GM23338 (cell line): ENCODE measurements at regions not wholly inside any gene's neighbourhood (a gene's known extent, or its start where the extent isn't known, plus 50 kb on each side); places are given as distances from the start of the nearest gene placed in this dataset.

Source experiments
- ATAC-seq: fragments of 200-7000 bp; cut with Tn5 transposase; 3 replicates; pipeline ENCODE4 v1.9.1; 2020
- DNase-seq: peaks from one replicate; pipeline ENCODE4 v3.0.0-alpha.2; 2015; ENCODE audit warnings: low spot score
- H2AFZ ChIP-seq: fragments of 200-600 bp; sonication (generic); 2 replicates; pipeline ENCODE4 v1.8.0; 2016; ENCODE audit warnings: antibody characterized with exemption, mild to moderate bottlenecking, moderate library complexity
- H3F3A ChIP-seq: fragments of 200-600 bp; sonication (generic); replicated peaks from 2 replicates; pipeline ENCODE4 v1.8.0; 2017; ENCODE audit warnings: antibody characterized with exemption, mixed run types, low read depth
- H3K27ac ChIP-seq: fragments of 200-600 bp; sonication (generic); 2 replicates; pipeline ENCODE4 v1.6.1; 2016; ENCODE audit warnings: low read depth
- H3K27me3 ChIP-seq: fragments of 200-600 bp; sonication (generic); 2 replicates; pipeline ENCODE4 v1.8.0; 2016; ENCODE audit warnings: mild to moderate bottlenecking, mixed run types, moderate library complexity; ENCODE audit not compliant: insufficient read depth
- H3K36me3 ChIP-seq: fragments of 200-600 bp; sonication (generic); 2 replicates; pipeline ENCODE4 v1.8.0; 2016; ENCODE audit warnings: mild to moderate bottlenecking; ENCODE audit not compliant: insufficient read depth
- H3K4me1 ChIP-seq: fragments of 200-600 bp; sonication (generic); 2 replicates; pipeline ENCODE4 v1.8.0; 2016; ENCODE audit warnings: mild to moderate bottlenecking, moderate library complexity; ENCODE audit not compliant: insufficient read depth
- H3K4me2 ChIP-seq: fragments of 200-600 bp; sonication (generic); 2 replicates; pipeline ENCODE4 v1.7.1; 2017; ENCODE audit warnings: mixed run types
- H3K4me3 ChIP-seq: fragments of 200-600 bp; sonication (generic); 2 replicates; pipeline ENCODE4 v1.6.1; 2016; ENCODE audit warnings: mixed run types
- H3K79me2 ChIP-seq: fragments of 200-600 bp; sonication (generic); replicated peaks from 2 replicates; pipeline ENCODE4 v1.8.0; 2017; ENCODE audit warnings: mild to moderate bottlenecking; ENCODE audit not compliant: insufficient read depth
- H3K9me2 ChIP-seq: fragments of 200-600 bp; sonication (generic); 2 replicates; pipeline ENCODE4 v1.8.0; 2017; ENCODE audit not compliant: insufficient read depth
- H4K20me1 ChIP-seq: fragments of 200-600 bp; sonication (generic); replicated peaks from 2 replicates; pipeline ENCODE4 v1.8.0; 2017; ENCODE audit warnings: mild to moderate bottlenecking; ENCODE audit not compliant: insufficient read depth
- H3K27ac Mint-ChIP-seq: 2 replicates; pipeline ENCODE4 v1.8.0; 2020; ENCODE audit warnings: inconsistent platforms, mild to moderate bottlenecking, moderate library complexity, mixed read lengths
- H3K27me3 Mint-ChIP-seq: 3 replicates; pipeline ENCODE4 v1.8.0; 2022; ENCODE audit warnings: low read depth, mild to moderate bottlenecking, moderate library complexity, mixed read lengths, inconsistent platforms; ENCODE audit not compliant: insufficient read depth, poor library complexity
- H3K36me3 Mint-ChIP-seq: 3 replicates; pipeline ENCODE4 v1.8.0; 2021; ENCODE audit warnings: low read depth, mild to moderate bottlenecking, inconsistent platforms, moderate library complexity, mixed read lengths
- H3K4me1 Mint-ChIP-seq: 3 replicates; pipeline ENCODE4 v1.8.0; 2020; ENCODE audit warnings: mild to moderate bottlenecking, inconsistent platforms, mixed read lengths
- H3K4me3 Mint-ChIP-seq: 3 replicates; pipeline ENCODE4 v1.8.0; 2021; ENCODE audit warnings: moderate library complexity, mild to moderate bottlenecking, inconsistent platforms, mixed read lengths
- H3K9me3 Mint-ChIP-seq: 3 replicates; pipeline ENCODE4 v1.8.0; 2020; ENCODE audit warnings: moderate library complexity, mild to moderate bottlenecking, inconsistent platforms, mixed read lengths
- CREB1 ChIP-seq: fragments of 250-450 bp; sonication (Bioruptor Pico); IDR thresholded peaks from 2 replicates; pipeline ENCODE4 v1.5.0; 2020; ENCODE audit warnings: low read depth, mild to moderate bottlenecking, moderate library complexity
- EZH2 ChIP-seq: fragments of 200-600 bp; sonication (generic); IDR thresholded peaks from one replicate; pipeline ENCODE4 v1.8.0; 2017; ENCODE audit warnings: antibody characterized with exemption, mild to moderate bottlenecking, low read depth; ENCODE audit not compliant: unreplicated experiment
- EZH2phosphoT487 ChIP-seq: fragments of 200-600 bp; sonication (generic); IDR thresholded peaks from one replicate; pipeline ENCODE4 v1.8.1; 2018; ENCODE audit warnings: antibody characterized with exemption; ENCODE audit not compliant: unreplicated experiment
- JUNB ChIP-seq: IDR thresholded peaks from one replicate; pipeline ENCODE4 v1.6.1; 2016; ENCODE audit warnings: antibody characterized with exemption; ENCODE audit not compliant: unreplicated experiment
- NANOG ChIP-seq: IDR thresholded peaks from 2 replicates; pipeline ENCODE4 v1.6.1; 2016; ENCODE audit warnings: antibody characterized with exemption, borderline replicate concordance
- POLR2AphosphoS5 ChIP-seq: IDR thresholded peaks from 2 replicates; pipeline ENCODE4 v1.6.1; 2016; ENCODE audit warnings: antibody characterized with exemption, low read depth
- ZNF114 ChIP-seq: fragments of 250-450 bp; sonication (Bioruptor Pico); IDR thresholded peaks from 2 replicates; pipeline ENCODE4 v1.5.0; 2020; ENCODE audit warnings: mild to moderate bottlenecking, moderate library complexity
- ZNF331 ChIP-seq: fragments of 250-450 bp; sonication (Bioruptor Pico); IDR thresholded peaks from 2 replicates; pipeline ENCODE4 v1.5.0; 2020; ENCODE audit warnings: low read depth, mild to moderate bottlenecking, moderate library complexity
- TF ChIP-seq, protein P1 (sequence below): IDR thresholded peaks from one replicate; pipeline ENCODE4 v1.6.1; 2018; ENCODE audit warnings: antibody characterized with exemption; ENCODE audit not compliant: unreplicated experiment

DNA sequence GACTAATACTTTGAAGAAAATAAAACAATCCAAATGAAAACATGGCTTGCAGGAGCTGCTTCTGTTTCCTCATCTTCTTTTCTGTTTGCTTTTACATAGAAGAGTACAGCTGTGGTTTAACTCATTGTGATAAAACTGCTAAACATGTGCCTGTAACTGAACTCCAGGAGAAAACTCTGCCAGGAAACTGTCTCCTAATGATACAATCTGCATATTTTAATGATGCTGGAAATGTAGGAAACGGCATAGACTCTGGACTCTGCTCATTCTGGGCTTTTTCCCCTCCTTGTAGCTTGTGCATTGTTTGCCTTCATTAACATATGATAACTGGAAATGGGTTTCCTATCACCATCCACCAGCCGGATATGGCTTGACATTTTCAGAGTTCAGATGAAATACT lies 813.3 kb upstream of the WWC1 start:
- no peaks in the 10 kb centered on the region for H3K27me3 ChIP-seq
- H3K79me2 ChIP-seq, result no peaks in the 10 kb centered on the region
- no peak overlapping the region for H3K4me2 ChIP-seq
- no peaks in the 10 kb centered on the region for H3K4me1 ChIP-seq
- Mint-ChIP-seq H3K4me1 (peaks cover 10% of the 10 kb centered on the region; the same call in 2 of the 3 replicates), H3K27ac (no peak overlapping the region), H3K9me3 (no peaks in the 10 kb centered on the region), H3K4me3 (no peak overlapping the region), H3K36me3 (no peaks in the 10 kb centered on the region), H3K27me3 (peaks cover 2% of the 10 kb centered on the region)
- H3K27ac ChIP-seq, result no peak overlapping the region
- H3K4me3 ChIP-seq, result no peak overlapping the region
- H3F3A ChIP-seq, result no peaks in the 10 kb centered on the region
- H3K36me3 ChIP-seq, result no peaks in the 10 kb centered on the region
- H2AFZ ChIP-seq, result peak overlapping the region; percentile 44; the same call in 1 of the 2 replicates
- no peaks in the 10 kb centered on the region for H4K20me1 ChIP-seq
- H3K9me2 ChIP-seq, result no peaks in the 10 kb centered on the region
- no peak for DNase-seq
- no peak for ATAC-seq
- TF ChIP-seq, protein P1, sequence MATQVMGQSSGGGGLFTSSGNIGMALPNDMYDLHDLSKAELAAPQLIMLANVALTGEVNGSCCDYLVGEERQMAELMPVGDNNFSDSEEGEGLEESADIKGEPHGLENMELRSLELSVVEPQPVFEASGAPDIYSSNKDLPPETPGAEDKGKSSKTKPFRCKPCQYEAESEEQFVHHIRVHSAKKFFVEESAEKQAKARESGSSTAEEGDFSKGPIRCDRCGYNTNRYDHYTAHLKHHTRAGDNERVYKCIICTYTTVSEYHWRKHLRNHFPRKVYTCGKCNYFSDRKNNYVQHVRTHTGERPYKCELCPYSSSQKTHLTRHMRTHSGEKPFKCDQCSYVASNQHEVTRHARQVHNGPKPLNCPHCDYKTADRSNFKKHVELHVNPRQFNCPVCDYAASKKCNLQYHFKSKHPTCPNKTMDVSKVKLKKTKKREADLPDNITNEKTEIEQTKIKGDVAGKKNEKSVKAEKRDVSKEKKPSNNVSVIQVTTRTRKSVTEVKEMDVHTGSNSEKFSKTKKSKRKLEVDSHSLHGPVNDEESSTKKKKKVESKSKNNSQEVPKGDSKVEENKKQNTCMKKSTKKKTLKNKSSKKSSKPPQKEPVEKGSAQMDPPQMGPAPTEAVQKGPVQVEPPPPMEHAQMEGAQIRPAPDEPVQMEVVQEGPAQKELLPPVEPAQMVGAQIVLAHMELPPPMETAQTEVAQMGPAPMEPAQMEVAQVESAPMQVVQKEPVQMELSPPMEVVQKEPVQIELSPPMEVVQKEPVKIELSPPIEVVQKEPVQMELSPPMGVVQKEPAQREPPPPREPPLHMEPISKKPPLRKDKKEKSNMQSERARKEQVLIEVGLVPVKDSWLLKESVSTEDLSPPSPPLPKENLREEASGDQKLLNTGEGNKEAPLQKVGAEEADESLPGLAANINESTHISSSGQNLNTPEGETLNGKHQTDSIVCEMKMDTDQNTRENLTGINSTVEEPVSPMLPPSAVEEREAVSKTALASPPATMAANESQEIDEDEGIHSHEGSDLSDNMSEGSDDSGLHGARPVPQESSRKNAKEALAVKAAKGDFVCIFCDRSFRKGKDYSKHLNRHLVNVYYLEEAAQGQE, result no peak
- TF ChIP-seq EZH2 (no peak), JUNB (no peak)

DNA sequence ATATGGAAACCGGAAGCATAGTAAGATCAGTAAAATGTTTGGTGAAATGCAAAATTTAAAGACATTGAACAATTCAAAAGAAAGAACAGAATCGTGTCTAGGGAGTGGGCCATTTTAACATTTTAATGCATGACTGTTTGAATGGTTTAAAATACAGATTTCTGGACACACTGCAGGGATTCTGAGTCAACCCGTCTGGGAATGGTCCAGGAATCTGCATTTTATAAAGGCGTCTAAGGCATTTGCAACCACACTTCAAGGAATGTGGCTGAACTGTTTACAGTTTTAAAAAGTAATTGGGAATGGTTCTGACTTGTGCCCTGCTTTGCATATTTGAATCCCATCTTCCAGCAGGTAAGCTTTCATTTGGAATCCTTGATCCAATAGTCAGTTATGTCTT lies 811.7 kb upstream of the WWC1 start:
- Histone ChIP-seq H2AFZ (no peak overlapping the region), H3F3A (no peaks in the 10 kb centered on the region), H3K4me3 (no peak overlapping the region), H3K4me1 (no peaks in the 10 kb centered on the region), H3K9me2 (no peaks in the 10 kb centered on the region), H3K36me3 (no peaks in the 10 kb centered on the region), H3K79me2 (no peaks in the 10 kb centered on the region), H4K20me1 (no peaks in the 10 kb centered on the region), H3K27me3 (no peaks in the 10 kb centered on the region), H3K27ac (no peak overlapping the region), H3K4me2 (no peak overlapping the region)
- H3K4me3 Mint-ChIP-seq, result no peak overlapping the region
- no peak overlapping the region for H3K27ac Mint-ChIP-seq
- TF ChIP-seq CREB1, result no peak
- TF ChIP-seq ZNF331 (CRISPR knock-in tag), result no peak
- no peak for TF ChIP-seq NANOG
- no peak for TF ChIP-seq ZNF114 (CRISPR knock-in tag)
- TF ChIP-seq EZH2, result no peak
- H3K27me3 Mint-ChIP-seq, result peaks cover 2% of the 10 kb centered on the region
- H3K9me3 Mint-ChIP-seq, result no peaks in the 10 kb centered on the region
- DNase-seq, result no peak
- ATAC-seq, result no peak
- no peaks in the 10 kb centered on the region for H3K36me3 Mint-ChIP-seq
- H3K4me1 Mint-ChIP-seq, result peaks cover 10% of the 10 kb centered on the region; the same call in 2 of the 3 replicates

DNA sequence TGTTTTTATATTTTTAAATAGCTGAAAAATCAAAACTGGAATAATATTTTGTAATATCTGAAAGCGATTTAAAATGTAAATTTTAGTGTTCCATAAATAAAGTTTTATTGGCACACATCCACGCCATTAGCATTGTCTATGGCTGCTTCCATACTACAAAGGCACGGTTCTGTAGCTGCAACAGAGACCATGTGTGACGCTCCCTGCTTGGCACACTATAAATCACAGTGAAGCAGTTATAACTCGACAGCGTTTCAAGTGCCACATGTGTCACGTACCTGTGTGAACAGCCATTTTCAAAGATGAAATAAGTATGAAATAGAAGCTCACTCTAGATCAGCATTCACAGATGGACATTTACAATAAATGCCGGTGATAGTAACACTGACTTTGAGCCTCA lies 810.1 kb upstream of the WWC1 start:
- TF ChIP-seq EZH2phosphoT487, result no peak
- TF ChIP-seq POLR2AphosphoS5, result no peak
- H3K27ac Mint-ChIP-seq, result no peak overlapping the region
- Histone ChIP-seq H3K4me2 (no peak overlapping the region), H3K27ac (no peak overlapping the region), H3K79me2 (no peaks in the 10 kb centered on the region), H3K9me2 (no peaks in the 10 kb centered on the region), H3K36me3 (no peaks in the 10 kb centered on the region), H3K4me3 (no peak overlapping the region), H3K27me3 (no peaks in the 10 kb centered on the region), H4K20me1 (no peaks in the 10 kb centered on the region), H2AFZ (peak overlapping the region; percentile 26; the same call in 1 of the 2 replicates), H3K4me1 (no peaks in the 10 kb centered on the region), H3F3A (no peaks in the 10 kb centered on the region)
- DNase-seq, result no peak
- no peak for ATAC-seq
- H3K9me3 Mint-ChIP-seq, result no peaks in the 10 kb centered on the region
- H3K4me1 Mint-ChIP-seq, result peaks cover 10% of the 10 kb centered on the region; the same call in 2 of the 3 replicates
- peaks cover 2% of the 10 kb centered on the region for H3K27me3 Mint-ChIP-seq
- no peak overlapping the region for H3K4me3 Mint-ChIP-seq
- H3K36me3 Mint-ChIP-seq, result no peaks in the 10 kb centered on the region
